CD14-positive monocyte (primary cell): ENCODE measurements at regions not wholly inside any gene's neighbourhood (a gene's known extent, or its start where the extent isn't known, plus 50 kb on each side); places are given as distances from the start of the nearest gene placed in this dataset.

Source experiments
- DNase-seq, 3 donors: peaks; one replicate each; pipeline ENCODE4 v3.0.0-alpha.2; 2011 to 2022
- H2AFZ ChIP-seq: 2 replicates; pipeline ENCODE4 v1.6.0; 2012; ENCODE audit warnings: mild to moderate bottlenecking, low read depth, low read length, inconsistent platforms; ENCODE audit not compliant: insufficient read depth, poor library complexity, severe bottlenecking
- H3K27ac ChIP-seq, 2 donors: 1 replicate in 1 of 2; 2 replicates in 1 of 2; pipeline ENCODE4 v1.5.1; 2012 to 2013; ENCODE audit warnings: low read length in 2 of 2, control low read depth in 1 of 2, inconsistent platforms in 1 of 2, low read depth in 1 of 2, mild to moderate bottlenecking in 1 of 2
- H3K27me3 ChIP-seq, 2 donors: one replicate each; pipeline versions ENCODE4 v1.6.0 to v1.6.1; 2011 to 2013; ENCODE audit warnings: low read length in 2 of 2; ENCODE audit not compliant: control insufficient read depth in 2 of 2, insufficient read depth in 2 of 2
- H3K36me3 ChIP-seq, 2 donors: replicated peaks in 1 of 2; 1 replicate in 1 of 2; 2 replicates in 1 of 2; pipeline versions ENCODE4 v1.5.1 to v1.6.1; 2012 to 2013; ENCODE audit warnings: low read length in 2 of 2, control low read depth in 1 of 2, inconsistent platforms in 1 of 2, mild to moderate bottlenecking in 1 of 2; ENCODE audit not compliant: insufficient read depth in 2 of 2, control insufficient read depth in 1 of 2
- H3K4me1 ChIP-seq, 2 donors: 1 replicate in 1 of 2; 2 replicates in 1 of 2; pipeline versions ENCODE4 v1.5.1 to v1.6.1; 2012 to 2013; ENCODE audit warnings: low read length in 2 of 2, control low read depth in 1 of 2, inconsistent platforms in 1 of 2, mild to moderate bottlenecking in 1 of 2, moderate library complexity in 1 of 2; ENCODE audit not compliant: insufficient read depth in 2 of 2, control insufficient read depth in 1 of 2
- H3K4me2 ChIP-seq: replicated peaks from 2 replicates; pipeline ENCODE3; 2012; ENCODE audit warnings: low read length, moderate library complexity, mild to moderate bottlenecking; ENCODE audit not compliant: poor library complexity, severe bottlenecking; ENCODE audit errors: extremely low read depth
- H3K4me3 ChIP-seq, 3 experiments: fragments of 200-600 bp in 1 of 3; sonication (generic) in 1 of 3; replicated peaks in 1 of 3; 1 replicate in 2 of 3; 2 replicates in 1 of 3; pipeline ENCODE4 v1.5.1; 2011 to 2013; ENCODE audit warnings: low read length in 3 of 3, mild to moderate bottlenecking in 3 of 3, control low read depth in 2 of 3, low read depth in 2 of 3, inconsistent platforms in 1 of 3, moderate library complexity in 1 of 3
- H3K79me2 ChIP-seq: 2 replicates; pipeline ENCODE4 v1.6.0; 2012; ENCODE audit warnings: mild to moderate bottlenecking, control low read depth, inconsistent platforms, low read length, moderate library complexity; ENCODE audit not compliant: insufficient read depth
- H3K9ac ChIP-seq: 2 replicates; pipeline ENCODE4 v1.6.0; 2017; ENCODE audit warnings: low read length, mild to moderate bottlenecking; ENCODE audit not compliant: insufficient read depth, poor library complexity, severe bottlenecking
- H3K9me3 ChIP-seq, 2 donors: replicated peaks in 1 of 2; 1 replicate in 1 of 2; 2 replicates in 1 of 2; pipeline versions ENCODE4 v1.5.1 to v1.6.1; 2012 to 2013; ENCODE audit warnings: low read length in 2 of 2, control low read depth in 1 of 2; ENCODE audit not compliant: control insufficient read depth in 1 of 2, insufficient read depth in 1 of 2
- H4K20me1 ChIP-seq: 2 replicates; pipeline ENCODE4 v1.6.0; 2012; ENCODE audit warnings: mild to moderate bottlenecking, low read length, control low read depth, moderate library complexity; ENCODE audit not compliant: insufficient read depth
- H3K27ac Mint-ChIP-seq, 7 donors: one replicate each; pipeline ENCODE4 v1.8.0; 2020; ENCODE audit warnings: mild to moderate bottlenecking in 7 of 7, mixed read lengths in 7 of 7, moderate library complexity in 6 of 7, inconsistent platforms in 2 of 7
- H3K27me3 Mint-ChIP-seq, 3 donors: one replicate each; pipeline ENCODE4 v1.8.0; 2021 to 2022; ENCODE audit warnings: low read depth in 3 of 3, mild to moderate bottlenecking in 3 of 3, mixed read lengths in 3 of 3, moderate library complexity in 3 of 3, inconsistent platforms in 1 of 3
- H3K36me3 Mint-ChIP-seq, 2 donors: one replicate each; pipeline ENCODE4 v1.8.0; 2020; ENCODE audit warnings: mixed read lengths in 2 of 2, inconsistent platforms in 1 of 2, mild to moderate bottlenecking in 1 of 2
- H3K4me1 Mint-ChIP-seq: one replicate; pipeline ENCODE4 v1.8.0; 2020; ENCODE audit warnings: mild to moderate bottlenecking, mixed read lengths
- H3K4me3 Mint-ChIP-seq, 2 donors: one replicate each; pipeline ENCODE4 v1.8.0; 2020; ENCODE audit warnings: mild to moderate bottlenecking in 2 of 2, mixed read lengths in 2 of 2, moderate library complexity in 1 of 2
- H3K9me3 Mint-ChIP-seq, 7 donors: one replicate each; pipeline ENCODE4 v1.8.0; 2020 to 2022; ENCODE audit warnings: mixed read lengths in 7 of 7, mild to moderate bottlenecking in 6 of 7, moderate library complexity in 6 of 7, inconsistent platforms in 2 of 7
- CTCF ChIP-seq: fragments of 200-600 bp; IDR thresholded peaks from one replicate; pipeline ENCODE4 v1.8.0; 2022; ENCODE audit warnings: antibody characterized with exemption, mild to moderate bottlenecking
- WGBS: methylation state at CpG from one replicate; pipeline ENCODE4 v1.1.5; 2013; ENCODE audit warnings: missing lambda C conversion rate; ENCODE audit not compliant: insufficient coverage; 5-methylcytosine and 5-hydroxymethylcytosine counted together
- intact Hi-C, 2 donors: fragments of 100-400 bp; cut with micrococcal nuclease; formaldehyde crosslinking; loops; one replicate each; pipeline versions ENCODE4 v1.15.0 to v1.15.1; 2023

- TF ChIP-seq CTCF, result no peak
- H3K9ac ChIP-seq, result no peak overlapping the region
- no peak overlapping the region for H3K27ac Mint-ChIP-seq
- no peak overlapping the region for H3K4me3 ChIP-seq
- H3K27ac ChIP-seq, result no peak overlapping the region
- H3K4me2 ChIP-seq, result no peak overlapping the region
- no peaks in the 10 kb centered on the region for H3K4me1 ChIP-seq
- intact Hi-C loops, result no loop called here
- no CpG with 5 or more reads among the region's 1 CpG for WGBS
- H3K79me2 ChIP-seq, result no peaks in the 10 kb centered on the region
- no peak for DNase-seq
- no peaks in the 10 kb centered on the region for H3K4me1 Mint-ChIP-seq
- peaks cover 0 to 2% (median 0%) of the 10 kb centered on the region in 7 donors for H3K9me3 Mint-ChIP-seq
- no peaks in the 10 kb centered on the region for H3K9me3 ChIP-seq
- H3K4me3 Mint-ChIP-seq, result no peak overlapping the region
- peaks cover 0 to 2% (median 0%) of the 10 kb centered on the region in 3 donors for H3K27me3 Mint-ChIP-seq
- H3K27me3 ChIP-seq, result no peaks in the 10 kb centered on the region
- H2AFZ ChIP-seq, result no peak overlapping the region
- peaks cover 66 to 94% of the 10 kb centered on the region in 2 donors for H3K36me3 ChIP-seq
- H4K20me1 ChIP-seq, result no peaks in the 10 kb centered on the region
- H3K36me3 Mint-ChIP-seq, result peaks cover 63 to 83% of the 10 kb centered on the region in 2 donors
Observed at GRCh38 chr5:146254223-146254622, 50.8 kb downstream of the RBM27 start.

GRCh38 chr5:146273109-146273508, 65.5 kb upstream of the POU4F3 start:
- Mint-ChIP-seq H3K27me3 (no peaks in the 10 kb centered on the region), H3K27ac (no peak overlapping the region), H3K9me3 (peaks cover 0 to 2% (median 0%) of the 10 kb centered on the region in 7 donors), H3K4me3 (no peak overlapping the region), H3K36me3 (peaks cover 72 to 89% of the 10 kb centered on the region in 2 donors), H3K4me1 (no peaks in the 10 kb centered on the region)
- Histone ChIP-seq H3K27me3 (no peaks in the 10 kb centered on the region), H4K20me1 (no peaks in the 10 kb centered on the region), H3K79me2 (no peaks in the 10 kb centered on the region), H3K9ac (no peak overlapping the region), H3K9me3 (no peaks in the 10 kb centered on the region), H3K36me3 (peaks cover 83 to 88% of the 10 kb centered on the region in 2 donors), H2AFZ (no peak overlapping the region), H3K4me2 (no peak overlapping the region), H3K4me3 (no peak overlapping the region), H3K4me1 (no peaks in the 10 kb centered on the region), H3K27ac (no peak overlapping the region)
- no peak for DNase-seq
- no peak for TF ChIP-seq CTCF
- intact Hi-C loops, result loop anchor here (10.0 kb wide), 2 partner anchors 108 to 118 kb away; no protein-coding TSS in a partner anchor
